ENCODE measurements at regions not wholly inside any gene's neighbourhood (a gene's known extent, or its start where the extent isn't known, plus 50 kb on each side); places are given as distances from the start of the nearest gene placed in this dataset.

DNA sequence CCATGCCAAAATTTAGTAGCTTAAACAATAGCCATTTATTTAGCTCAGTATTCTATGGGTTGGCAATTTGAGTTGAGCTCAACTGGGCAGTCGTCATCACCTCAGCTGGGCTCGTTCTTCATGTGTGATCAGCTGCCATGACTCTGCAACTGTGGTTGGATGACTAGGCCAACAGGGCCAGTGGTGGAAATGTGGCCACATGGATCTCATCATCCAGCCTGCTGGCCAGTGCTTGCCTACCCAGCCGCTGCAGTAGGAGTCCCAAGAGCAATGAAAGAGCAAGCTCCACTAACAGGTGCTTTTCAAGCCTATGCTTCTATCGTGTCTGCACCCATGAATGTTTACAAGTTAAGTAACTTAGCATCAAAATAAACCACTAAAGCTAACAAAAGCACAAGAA is 158.0 kb downstream of the ATPSCKMT start:
- ATAC-seq (no peak), DNase-seq (no peak)
- intact Hi-C loops (cut with micrococcal nuclease): no loop called here

DNA sequence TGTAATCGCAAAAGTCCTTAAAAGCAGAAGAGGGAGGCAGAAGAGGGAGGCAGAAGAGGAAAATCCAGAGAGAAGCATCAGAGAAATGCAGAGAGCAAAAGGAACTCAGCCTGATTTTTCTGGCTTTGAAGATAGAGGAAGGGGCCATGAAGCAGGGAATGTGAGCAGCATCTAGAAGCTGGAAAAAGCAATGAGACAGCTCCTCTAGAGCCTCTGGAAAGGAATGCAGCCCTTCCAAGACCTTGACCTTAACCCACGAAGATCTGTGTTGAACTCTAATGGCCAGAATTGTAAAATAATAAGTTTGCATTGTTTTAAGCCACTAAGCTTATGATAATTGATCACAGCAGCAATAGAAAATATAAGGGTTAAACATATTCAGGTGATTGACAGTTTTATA is 159.6 kb downstream of the ATPSCKMT start:
- DNase-seq (no peak), ATAC-seq (no peak)
- intact Hi-C loops (cut with micrococcal nuclease): no loop called here

DNA sequence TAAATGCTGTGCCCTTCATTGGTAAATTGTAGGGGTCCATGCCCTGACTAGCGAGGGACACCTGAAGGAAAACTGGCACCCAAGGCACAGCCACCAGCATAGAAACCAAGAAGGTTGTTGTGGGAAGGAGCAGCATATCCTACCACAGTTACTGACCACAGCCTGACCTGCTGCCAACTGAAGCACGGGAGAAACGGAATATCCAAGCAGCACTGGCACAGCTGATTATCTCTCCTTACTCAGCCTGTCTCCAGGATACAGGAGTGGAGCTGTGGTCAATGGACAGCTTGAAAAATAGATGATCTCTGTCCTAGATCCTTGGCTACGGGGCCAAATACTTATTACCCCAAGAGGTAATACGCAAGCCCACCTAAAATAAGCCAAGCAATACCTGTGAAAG is 164.5 kb downstream of the ATPSCKMT start:
- ATAC-seq (no peak), DNase-seq (no peak)
- intact Hi-C loops (cut with micrococcal nuclease): no loop called here

DNA sequence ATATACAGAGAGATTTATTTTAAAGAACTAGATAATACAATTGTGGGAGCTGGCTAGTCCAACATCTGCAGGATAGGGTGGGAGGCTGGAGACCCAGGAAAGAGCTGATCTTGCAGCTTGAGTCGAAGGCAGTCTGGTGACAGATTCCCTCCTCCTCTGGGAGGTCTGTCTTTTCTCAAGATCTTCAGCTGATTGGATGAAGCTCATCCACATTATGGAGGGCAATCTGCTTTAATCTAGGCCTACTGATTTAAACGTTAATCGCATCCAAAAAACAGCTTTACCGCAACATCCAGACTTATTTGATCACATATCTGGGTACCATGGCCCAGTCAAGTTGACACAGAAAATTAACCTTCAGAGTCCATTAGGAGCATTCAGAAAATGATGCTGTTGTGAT is 168.1 kb downstream of the ATPSCKMT start:
- intact Hi-C loops (cut with micrococcal nuclease): no loop called here
- ATAC-seq (no peak), DNase-seq (no peak)

DNA sequence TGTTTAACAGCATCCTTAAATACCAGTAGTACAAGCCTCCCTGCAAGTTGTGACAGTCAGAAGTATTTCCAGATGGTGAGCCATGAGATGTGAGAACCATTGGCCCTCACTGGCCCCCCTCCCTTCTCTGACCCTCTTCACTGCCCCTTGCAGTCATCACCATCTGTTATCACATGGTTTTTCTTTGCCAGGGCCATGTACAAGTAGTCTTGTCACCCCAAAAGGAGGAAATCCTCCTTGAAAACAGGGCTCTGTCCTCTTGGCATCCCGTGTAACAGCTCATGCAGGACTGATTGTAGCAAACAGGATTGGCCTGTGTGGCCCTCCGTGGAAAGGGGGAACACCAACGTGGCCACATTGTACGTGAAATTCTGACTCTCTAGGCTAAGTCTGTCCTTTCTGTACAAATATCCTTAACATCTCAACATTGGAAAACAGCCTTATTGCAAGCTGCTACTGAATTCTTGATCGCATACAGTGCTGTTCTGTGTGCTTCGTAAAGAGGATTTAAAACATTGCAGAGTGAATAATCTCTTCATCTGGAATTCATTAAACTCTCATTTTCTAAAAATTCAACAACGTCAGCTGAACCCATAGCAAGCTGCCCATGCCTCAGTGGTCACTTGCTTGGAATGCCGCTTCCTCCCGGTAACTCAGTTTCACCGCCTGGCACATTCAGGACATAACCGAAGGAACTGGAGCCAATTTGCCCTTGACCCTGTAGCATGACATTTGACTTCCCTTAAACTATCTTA is 171.7 kb downstream of the ATPSCKMT start:
- no peak for ATAC-seq
- intact Hi-C loops (cut with micrococcal nuclease): no loop called here
- no peak for DNase-seq

DNA sequence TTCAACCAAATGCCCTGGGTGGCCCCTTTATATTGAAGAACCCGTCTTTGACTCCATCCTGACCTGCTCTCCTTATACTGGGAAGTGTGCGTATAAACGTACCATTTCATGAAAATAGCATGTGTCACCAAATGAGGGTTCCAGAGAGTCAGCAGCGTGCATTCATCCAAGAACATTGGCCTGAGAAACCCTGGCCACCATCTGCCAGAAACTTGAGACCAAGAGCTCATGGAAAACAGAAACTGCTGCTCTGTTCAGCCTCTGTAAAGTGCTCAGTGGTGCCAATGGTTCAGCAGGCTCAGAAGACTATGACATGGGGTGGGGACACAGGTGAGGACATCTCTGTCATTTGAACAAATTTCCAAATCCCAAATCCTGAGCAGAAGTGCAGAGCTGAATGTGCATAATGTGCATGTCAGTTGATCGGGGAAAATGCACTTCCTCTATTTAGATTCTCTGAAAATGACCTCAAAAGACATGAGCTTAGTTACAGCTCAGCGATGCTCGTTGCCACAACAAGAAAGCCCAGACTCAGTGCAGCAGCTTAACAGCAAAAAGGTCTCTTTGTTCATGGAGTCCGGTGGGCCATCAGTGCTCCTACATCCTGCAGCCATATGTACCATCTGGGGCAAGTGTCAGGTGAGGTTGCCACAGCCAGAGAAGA is 176.1 kb downstream of the ATPSCKMT start:
- intact Hi-C loops (cut with micrococcal nuclease): no loop called here
- ATAC-seq (no peak), DNase-seq (no peak)

DNA sequence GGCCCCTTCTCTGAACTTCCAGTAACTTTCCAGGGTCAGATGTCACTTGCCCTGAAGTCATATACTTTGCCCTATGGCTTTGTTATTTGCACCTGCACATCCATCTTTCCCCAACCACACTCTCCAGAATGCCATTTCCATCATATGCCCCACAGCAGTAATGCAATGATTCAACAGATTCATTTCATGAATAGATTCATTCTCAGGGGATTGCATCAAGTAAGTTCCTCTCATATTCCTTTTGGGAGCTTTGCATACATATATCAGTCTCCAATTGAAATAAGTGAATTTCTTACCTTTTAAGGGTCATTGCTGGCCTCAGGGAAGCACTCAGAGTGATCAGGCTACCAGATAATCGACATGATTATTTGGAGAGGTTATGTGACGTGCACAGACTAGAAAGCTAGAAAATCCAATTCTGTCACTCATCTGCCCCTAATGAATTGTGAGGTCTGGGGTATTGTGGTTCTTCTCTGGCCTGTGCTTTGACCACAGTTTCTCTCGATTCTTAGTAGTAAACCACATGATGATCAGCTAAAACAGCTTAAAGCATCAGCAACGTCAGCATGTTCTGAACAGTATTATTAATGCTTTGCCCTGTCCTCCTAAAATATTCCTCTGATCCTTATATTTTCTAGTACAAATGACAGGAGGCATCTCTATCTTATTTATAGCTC is 179.9 kb downstream of the ATPSCKMT start:
- intact Hi-C loops (cut with micrococcal nuclease): no loop called here
- DNase-seq: no peak
- ATAC-seq: no peak

DNA sequence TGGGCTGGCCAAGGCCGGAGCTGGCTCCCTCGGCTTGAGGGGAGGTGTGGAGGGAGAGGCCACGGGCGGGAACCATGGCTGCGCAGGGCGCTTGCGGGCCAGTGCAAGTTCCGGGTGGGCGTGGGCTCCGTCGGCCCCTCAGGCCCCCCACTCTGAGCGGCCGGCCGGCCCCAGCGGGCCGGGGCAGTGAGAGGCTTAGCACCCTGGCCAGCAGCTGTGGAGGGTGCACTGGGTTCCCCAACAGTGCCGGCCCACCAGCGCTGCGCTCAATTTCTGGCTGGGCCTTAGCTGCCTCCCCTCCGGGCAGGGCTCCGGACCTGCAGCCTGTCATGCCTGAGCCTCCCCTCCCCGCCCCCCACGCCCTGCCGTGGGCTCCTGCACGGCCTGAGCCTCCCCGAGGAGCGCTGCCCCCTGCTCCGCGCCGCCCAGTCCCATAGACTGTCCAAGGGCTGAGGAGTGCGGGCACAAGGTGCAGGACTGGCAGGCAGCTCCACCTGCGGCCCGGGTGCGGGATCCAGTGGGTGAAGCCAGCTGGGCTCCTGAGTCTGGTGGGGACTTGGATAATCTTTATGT is 184.2 kb downstream of the ATPSCKMT start:
- DNase-seq: no peak
- intact Hi-C loops (cut with micrococcal nuclease): no loop called here
- no peak for ATAC-seq

DNA sequence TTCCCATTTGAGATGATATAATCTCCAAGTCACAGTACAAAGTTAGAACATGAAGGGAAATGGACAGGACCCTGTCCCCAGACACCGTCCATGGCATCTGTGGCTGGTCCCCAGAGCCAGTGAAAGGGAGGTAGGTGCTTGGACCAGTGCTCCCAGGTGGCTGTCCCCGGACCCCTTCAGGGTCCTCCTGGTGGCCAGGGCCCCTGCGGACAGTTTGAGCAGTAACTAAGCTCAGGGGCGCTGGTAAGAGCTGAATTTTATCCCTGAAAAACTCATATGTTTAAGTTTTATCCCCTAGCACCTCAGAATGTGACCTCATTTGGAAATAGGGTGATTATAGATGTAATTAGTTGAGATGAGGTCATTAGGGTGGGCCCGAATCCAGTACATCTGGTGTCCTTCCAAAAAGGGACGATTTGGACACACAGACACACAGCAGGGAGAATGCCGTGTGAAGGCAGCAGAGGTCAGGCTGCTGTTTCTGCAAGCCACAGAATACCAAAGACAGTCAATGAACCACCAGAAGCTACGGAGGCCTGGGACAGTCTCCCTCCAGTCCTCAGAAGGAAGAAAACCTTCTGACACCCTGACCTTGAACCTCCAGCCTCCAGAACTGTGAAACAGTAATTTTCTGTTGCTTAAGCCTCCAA is 185.0 kb downstream of the ATPSCKMT start:
- ATAC-seq (no peak), DNase-seq (no peak)
- intact Hi-C loops (cut with micrococcal nuclease): no loop called here

DNA sequence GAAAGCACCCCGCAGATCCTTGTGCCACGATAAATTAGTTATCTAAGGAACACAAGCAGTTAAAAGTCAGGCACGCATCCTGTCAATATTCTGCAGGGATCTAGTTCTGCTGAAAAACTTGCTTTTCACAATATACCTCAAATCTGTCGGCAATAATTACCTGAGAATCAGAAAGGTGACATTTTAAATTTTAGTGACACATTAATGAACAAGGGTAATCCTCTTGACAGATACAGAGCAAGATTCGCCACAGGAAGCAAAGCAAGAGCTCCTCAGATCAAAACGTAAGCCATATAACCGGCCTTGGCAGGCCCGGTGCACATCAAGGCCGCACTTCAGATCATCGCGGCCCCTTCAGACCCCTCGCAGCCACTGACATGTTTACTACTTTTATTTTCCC is 185.7 kb downstream of the ATPSCKMT start:
- no peak for DNase-seq
- intact Hi-C loops (cut with micrococcal nuclease): no loop called here
- ATAC-seq: no peak

DNA sequence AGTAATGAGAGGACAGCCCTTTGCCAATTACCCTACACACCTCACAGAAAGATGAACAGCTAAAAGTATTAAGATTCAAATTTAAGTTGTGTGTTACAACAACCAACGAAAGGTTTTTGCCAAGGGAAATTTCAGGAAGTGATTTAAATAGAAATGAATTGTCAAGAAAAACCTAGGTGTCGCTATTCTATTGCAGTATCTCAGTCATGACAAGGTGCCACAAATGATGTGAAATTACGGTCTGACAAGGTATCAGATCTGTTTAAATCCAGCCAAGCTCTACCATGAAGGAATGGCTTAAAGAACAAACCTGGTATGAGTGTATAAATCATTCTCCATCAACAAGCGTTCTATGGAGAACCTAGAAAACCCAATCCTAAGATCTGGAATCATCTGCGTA is 189.7 kb downstream of the ATPSCKMT start:
- intact Hi-C loops (cut with micrococcal nuclease): no loop called here
- ATAC-seq (no peak), DNase-seq (no peak)

DNA sequence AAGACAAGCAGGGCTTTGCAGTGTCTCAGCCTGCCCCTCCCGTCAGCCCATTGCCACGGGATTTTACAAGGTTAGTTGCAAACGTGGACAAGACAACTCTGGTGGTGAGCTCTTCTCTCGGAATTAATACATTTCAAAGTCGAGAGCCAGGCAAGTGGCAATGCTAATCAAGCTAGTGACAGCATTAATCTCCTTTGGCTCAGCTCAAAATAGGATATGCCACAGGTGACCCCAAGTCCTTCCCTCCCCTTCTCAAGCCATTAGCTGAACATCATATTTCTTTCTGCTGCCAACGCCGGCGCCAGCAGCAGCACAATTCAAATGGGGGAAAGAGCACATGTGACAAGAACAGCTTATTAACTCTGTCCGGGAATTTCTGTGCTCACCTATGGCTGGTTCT is 190.1 kb downstream of the ATPSCKMT start:
- ATAC-seq (no peak), DNase-seq (no peak)
- intact Hi-C loops (cut with micrococcal nuclease): no loop called here

DNA sequence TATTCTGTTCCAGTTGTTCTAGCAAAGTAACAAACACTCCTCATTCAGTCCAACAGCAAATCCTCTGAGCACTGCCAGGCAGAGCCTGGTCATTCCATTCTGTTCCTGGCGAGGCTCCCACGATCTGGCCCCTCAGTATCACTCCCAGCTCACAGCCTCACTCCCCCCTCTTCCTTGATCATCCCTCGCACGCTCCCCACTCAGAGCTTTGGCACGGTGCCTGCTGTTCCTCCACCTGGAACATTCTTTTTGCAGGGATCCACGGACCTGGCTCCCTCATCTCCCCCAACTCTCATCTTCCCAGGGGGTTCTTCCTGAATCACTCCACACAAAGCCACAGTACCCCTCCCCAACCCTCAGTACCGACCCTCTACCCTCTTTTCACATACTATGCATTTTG is 192.3 kb downstream of the ATPSCKMT start:
- DNase-seq (no peak), ATAC-seq (no peak)
- intact Hi-C loops (cut with micrococcal nuclease): no loop called here

DNA sequence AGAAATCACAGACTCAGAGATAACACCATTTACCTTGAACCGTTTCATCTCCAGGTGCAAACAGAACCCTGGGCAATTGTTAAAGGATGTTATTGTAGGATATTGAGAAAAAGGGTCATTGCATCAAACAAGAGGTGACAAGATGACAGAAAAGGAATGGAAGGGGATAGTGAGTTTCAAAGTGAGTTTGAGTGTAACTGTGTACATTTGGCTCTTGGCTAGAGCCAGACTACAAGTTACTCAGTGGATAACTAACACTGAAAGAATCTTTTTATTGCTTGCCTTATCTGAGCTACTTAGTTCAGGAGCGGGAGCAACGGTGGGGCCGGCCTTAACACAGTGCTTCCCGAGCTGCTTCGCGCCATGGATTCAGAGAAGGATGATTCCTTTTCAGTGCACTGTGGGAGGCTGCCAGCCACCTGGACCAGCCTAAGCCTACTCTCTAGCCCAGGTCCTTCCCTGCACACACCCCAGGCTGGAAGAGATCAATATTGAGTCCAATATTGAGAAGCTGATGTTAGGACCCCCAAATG is 193.4 kb downstream of the ATPSCKMT start:
- DNase-seq (no peak), ATAC-seq (no peak)
- intact Hi-C loops (cut with micrococcal nuclease): no loop called here

DNA sequence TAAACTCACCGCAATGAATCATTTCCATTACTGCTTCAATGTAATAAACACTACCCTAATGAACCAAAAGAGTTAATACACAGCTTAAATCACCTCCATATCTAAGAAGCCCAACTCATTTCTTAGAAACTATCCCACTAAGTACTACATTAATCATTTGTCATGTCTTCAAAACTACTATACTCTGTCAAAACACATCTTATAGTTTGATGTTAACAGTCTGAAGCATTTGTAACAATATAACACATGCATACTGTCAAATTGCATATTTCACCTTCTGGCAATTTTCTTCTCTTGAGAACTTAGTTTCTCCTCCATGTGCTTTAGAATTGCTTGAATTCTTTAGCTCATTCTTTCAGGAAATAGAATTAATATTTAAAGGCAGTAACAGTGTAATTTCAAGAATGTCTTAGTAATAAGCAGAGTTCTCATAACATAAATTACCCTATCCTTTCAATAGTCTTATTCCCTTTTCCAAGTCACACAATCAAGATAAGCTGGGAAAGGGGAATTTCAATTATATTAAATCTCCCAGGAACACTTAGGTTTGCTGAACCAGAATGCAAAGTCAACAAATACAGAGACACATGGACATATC is 199.7 kb downstream of the ATPSCKMT start:
- DNase-seq: no peak
- no peak for ATAC-seq
- intact Hi-C loops (cut with micrococcal nuclease): no loop called here

DNA sequence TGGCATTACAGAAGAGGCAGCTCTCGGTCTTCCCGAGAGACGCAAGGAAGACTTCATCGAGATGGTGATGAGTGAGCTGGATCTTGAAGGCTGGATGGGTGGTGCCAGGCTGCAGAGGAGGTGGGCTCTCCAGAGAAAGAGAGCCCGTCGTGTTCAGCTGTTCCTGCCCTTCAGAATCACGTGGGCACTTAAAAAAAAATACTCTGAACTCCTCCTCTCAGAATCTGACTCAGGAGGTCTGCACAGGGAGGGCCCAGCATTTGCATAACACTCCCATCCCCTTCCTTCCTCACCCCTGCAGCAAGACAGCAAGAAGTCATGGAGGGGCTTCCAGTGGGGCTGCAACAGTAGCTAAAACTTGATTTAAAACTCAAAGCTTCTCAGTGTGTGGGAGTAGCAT is 203.0 kb downstream of the ATPSCKMT start:
- ATAC-seq: no peak
- no peak for DNase-seq
- intact Hi-C loops (cut with micrococcal nuclease): no loop called here

DNA sequence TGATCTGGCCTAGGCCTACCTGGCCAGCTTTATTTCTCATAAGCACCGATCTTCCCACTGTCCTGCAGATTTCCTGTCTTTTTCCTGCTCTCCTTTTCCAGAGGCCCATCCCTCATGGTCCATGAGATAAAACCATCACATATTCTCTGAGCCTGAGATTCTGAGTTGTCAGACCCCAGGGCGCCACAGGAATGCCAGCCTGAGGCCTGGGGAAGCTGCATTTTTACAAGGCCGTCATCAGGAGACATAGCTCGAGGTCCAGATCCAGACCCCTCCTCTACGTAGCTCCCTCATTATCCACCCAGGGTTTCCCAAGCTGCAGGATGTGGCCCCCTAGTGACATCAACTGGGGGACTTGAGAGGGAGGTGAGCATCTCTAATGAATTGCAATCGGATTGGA is 204.3 kb downstream of the ATPSCKMT start:
- no peak for ATAC-seq
- intact Hi-C loops (cut with micrococcal nuclease): no loop called here

DNA sequence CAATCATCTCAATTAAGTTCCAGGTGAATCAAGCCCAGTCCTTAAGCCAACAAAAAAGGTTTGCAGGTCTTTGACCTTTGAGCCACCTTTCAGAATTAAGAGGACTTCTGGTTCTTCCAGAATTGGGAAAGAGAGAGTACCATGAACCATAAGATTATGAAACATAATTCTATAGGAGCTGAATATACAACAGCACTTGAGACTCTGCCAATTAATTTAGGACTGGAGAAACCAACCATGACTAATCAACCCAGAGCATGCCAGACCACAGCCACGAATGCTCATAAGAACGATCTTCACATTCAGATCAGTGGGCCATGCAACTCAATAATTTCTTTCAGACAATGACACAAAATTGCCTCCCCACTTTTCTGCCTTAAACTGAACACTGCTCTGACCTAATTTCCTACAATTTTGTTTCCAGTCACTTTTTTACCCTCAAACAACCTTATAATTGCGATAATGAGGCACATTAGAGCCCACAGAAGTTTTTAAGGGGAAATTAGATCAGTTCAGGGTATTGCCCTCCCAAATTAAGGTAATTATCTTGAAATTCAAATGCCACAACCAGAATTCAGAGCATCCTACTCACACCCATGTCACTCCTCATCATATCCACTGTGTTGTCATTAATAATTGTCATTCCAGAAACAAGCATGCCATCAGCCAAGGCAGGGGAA is 213.4 kb downstream of the ATPSCKMT start:
- ATAC-seq: no peak
- DNase-seq: no peak
- intact Hi-C loops (cut with micrococcal nuclease): no loop called here

More for the DNA sequence above, 204.3 kb downstream of the ATPSCKMT start:
- no peak for DNase-seq

DNA sequence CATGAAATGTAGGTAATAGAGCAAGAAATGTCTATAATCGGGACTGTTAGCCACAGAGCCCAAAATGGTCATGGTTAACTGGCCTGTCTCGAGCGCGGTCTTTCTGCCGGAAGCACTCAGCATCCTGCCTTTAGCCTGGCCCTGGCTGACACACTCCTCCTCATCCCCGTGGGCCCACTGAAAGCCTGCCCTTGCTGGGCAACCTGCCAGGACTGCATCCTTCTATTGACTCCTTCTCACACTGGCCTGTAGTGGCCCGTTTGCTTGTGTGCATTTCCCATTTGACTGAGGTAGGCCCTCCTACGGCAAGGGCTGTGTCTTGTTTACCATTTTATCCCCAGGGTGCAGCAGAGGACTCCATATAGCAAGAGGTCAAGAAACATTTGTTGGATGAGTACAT is 215.7 kb downstream of the ATPSCKMT start:
- DNase-seq (peak; percentile 52), ATAC-seq (no peak)
- intact Hi-C loops (cut with micrococcal nuclease): no loop called here
